GM04503 (cell line): ENCODE measurements at regions not wholly inside any gene's neighbourhood (a gene's known extent, or its start where the extent isn't known, plus 50 kb on each side); places are given as distances from the start of the nearest gene placed in this dataset.

Experiments used
- DNase-seq: peaks from one replicate; pipeline ENCODE4 v3.0.0-alpha.2; 2012; ENCODE audit warnings: low read depth

DNA sequence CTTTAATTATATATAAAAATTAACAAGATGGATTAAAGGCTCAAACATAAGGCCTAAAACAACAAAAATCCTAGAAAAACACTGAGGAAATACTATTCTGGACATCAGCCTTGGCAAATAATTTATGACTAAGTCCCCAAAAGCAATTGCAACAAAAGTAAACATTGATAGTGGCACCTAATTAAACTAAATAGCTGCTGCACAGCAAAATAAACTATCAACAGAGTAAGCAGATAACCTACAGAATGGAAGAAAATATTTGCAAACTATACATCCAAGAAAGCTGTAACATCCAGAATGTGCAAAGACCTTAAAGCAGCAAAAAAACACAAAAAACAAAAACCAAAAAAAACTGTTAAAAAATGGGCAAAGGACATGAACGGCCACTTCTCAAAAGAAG, 384.0 kb upstream of the SEMA3D start:
- DNase-seq = no peak

GRCh38 chr7:85567983-85568382, 381.1 kb upstream of the SEMA3D start:
- no peak for DNase-seq

DNA sequence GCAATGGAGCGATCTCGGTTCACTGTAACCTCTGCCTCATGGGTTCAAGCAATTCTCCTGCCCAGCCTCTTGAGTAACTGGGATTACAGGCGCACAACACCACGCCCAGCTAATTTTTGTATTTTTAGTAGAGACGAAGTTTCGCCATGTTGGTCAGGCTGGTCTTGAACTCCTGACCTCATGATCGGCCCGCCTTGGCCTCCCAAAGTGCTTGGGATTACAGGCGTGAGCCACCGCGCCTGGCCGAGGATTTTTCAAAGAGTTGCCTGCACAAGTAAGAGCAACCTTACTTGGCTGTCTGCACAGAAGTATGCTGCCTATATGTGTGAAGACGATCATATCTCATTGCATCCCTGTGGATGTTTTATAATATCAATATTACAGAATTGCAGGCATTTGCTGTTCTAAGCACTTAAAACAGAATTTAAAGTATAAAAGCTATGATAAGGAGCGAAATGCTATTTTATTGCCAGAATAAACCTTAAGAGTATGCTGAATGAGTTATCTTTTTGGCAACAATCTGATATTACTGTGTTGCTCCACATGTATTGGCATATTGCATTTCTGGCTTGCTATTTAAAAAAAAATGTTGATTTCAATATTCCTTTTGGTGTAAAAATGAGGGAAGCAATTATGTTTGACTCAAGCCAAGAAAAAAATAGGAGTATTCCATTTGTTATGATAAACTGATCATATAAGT, 379.4 kb upstream of the SEMA3D start:
- no peak for DNase-seq

GRCh38 chr7:85565276-85565675, 378.4 kb upstream of the SEMA3D start:
- no peak for DNase-seq

DNA sequence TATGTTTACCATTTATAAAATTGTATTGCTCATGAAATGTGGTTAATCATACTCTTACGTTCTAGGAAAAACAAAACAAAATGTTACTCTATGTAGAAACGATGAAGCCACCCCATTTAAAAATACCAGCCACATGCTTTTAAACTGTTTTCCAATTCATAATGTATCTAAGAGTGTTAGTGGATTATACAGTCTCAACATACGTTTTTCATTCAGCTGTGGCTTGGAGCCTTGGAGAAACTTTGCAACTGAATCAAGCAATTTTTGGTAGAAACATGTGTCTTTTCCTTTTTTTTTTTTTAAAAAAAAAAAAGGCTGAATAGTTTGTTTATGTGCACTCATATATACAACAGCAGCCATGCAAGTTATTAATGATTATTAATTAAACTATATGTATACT, 378.0 kb upstream of the SEMA3D start:
- no peak for DNase-seq

DNA sequence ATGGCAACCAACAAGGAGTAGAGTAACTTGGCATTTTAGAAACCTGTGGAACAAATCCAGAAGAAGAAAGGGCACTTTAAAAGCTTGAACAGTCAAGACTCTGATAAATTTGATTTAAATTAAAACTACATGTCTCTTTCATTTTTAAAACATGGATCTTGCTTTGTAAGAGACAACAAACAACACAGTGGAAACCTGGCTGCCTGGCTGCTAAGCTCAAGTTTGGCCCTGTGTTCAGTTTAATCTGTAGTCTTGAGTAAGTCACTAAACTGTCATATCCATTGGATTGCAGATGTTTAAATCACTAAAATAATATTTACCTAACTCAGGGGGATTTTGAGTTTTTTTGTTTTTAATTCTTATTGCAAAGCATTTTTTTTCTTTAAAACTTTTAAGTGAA, 374.9 kb upstream of the SEMA3D start:
- DNase-seq = no peak

GRCh38 chr7:85554236-85555178, 367.7 kb upstream of the SEMA3D start:
- peak; percentile 30 for DNase-seq

DNA sequence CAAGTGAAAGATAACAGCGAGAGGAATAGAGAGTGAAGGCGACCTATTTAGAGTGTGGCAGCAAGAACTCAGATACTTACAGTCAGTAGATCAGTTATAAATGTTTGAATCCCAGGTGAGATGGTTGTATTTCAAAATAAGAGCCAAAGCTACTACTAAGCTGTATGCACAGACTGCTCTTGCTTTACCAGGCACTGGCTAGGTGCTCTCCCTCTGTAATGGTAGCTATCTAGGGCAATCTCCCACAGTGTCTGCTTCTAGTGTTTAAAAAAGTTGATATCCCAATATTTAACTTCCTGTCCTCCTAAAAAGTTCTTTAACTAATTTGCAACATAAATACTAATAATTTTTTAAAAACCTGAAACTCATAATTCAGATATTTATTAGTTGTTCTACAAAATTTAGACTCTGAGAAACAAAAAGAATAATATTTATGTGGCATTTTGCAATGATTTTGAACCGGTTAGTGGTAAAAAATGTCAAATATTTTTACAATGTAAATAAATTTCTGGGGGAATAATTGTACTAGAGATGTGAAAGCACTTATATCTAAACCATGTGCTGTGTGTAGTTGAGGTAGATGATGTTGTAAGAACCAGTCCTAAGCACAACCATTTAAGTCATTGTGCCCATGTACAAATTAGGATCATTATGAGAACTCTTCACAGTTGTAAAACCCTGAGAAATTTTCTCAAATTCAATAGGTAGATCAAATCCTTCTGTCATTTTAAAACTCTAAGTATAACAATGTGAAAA, 349.3 kb upstream of the SEMA3D start:
- DNase-seq = no peak

GRCh38 chr7:85529831-85530230, 343.0 kb upstream of the SEMA3D start:
- peak; percentile 72 for DNase-seq

DNA sequence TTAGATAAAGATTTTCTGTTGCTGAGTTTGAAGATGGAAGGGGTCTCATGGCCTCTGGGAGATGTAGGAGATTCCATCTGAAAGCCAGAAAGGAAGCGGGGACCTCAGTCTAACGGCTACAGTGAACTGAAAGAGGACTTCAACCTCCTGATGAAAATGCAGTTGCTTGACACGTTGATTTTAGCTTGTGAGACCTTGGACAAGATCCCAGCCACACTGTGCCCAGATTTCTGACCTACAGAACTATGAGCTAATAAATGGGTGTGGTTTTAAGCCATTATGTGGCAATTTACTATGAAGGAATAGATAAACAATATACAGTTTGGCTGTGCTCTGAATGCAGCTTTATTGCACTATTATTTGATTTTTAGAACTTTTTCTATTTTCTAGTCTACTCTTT, 342.3 kb upstream of the SEMA3D start:
- no peak for DNase-seq

GRCh38 chr7:85528581-85528980, 341.7 kb upstream of the SEMA3D start:
- DNase-seq = no peak

DNA sequence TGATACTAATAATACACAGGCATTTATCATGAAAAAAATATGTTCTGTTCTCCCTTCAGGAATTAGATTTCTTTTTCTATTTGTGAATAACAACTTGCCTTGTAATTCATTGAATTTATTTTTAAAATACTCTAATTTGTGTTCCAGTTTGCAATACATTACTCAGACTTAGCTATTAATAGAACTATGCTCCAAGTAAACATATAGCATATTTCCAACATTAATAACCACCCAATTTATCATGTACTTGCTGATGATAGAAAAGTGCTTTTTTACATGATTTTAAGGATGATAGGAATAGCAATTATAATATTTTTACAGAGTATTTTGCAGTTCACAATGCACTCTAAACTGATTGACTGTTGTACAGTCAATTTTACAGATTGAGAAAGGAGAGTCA, 338.8 kb upstream of the SEMA3D start:
- no peak for DNase-seq

DNA sequence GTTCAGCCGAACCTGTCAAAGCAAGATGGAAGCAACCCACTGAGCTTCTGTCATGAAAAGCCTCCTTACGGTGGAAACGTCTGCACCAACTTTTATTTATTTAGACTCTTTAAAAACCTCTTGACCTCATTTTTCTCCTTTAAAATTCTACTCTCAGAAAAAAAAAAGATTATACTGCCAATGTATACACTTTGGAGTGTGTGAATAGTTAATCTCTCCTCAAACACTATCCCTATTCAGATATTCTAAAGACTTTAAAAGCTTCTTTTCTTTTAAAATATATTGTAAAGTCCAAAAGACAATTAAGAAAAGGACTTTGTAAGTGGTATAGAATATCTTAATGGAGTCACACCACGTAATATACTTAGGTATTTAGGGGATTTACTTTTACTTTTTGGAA, 335.2 kb upstream of the SEMA3D start:
- DNase-seq = no peak

DNA sequence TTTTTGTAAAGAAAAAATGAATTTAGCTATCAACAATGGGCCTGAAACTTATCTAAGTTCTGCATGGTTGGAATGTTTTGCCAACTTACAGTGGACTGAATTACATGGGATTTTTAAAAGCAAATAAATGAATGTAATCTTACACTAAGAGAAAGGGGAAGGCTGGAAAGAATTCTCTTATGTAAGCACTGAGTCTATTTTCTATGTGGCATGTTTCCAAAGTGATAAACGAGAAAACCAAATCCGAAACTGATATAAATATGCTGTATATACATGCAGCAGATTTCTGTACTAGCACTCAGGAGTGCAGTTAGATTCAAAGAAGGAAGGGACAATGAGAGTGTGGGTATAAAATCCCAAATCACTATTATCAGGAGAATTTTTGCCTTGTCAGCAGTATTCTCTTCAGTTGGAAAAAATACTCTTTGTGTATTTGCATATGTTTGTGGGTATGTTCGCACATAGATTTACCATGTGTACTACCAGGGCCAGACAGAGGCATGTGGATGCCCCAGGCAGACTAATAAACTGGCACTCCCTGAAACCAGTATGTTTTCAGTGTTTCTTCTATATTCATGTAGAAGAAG, 334.3 kb upstream of the SEMA3D start:
- no peak for DNase-seq

GRCh38 chr7:85520175-85520574, 333.3 kb upstream of the SEMA3D start:
- no peak for DNase-seq

- DNase-seq = no peak
Observed at GRCh38 chr7:85516675-85517074, 329.8 kb upstream of the SEMA3D start.

- no peak for DNase-seq
Observed at GRCh38 chr7:85512790-85513189, 325.9 kb upstream of the SEMA3D start.

GRCh38 chr7:85510287-85510686, 323.4 kb upstream of the SEMA3D start:
- no peak for DNase-seq

- DNase-seq = no peak
Observed at GRCh38 chr7:85509476-85509875, 322.6 kb upstream of the SEMA3D start.

DNA sequence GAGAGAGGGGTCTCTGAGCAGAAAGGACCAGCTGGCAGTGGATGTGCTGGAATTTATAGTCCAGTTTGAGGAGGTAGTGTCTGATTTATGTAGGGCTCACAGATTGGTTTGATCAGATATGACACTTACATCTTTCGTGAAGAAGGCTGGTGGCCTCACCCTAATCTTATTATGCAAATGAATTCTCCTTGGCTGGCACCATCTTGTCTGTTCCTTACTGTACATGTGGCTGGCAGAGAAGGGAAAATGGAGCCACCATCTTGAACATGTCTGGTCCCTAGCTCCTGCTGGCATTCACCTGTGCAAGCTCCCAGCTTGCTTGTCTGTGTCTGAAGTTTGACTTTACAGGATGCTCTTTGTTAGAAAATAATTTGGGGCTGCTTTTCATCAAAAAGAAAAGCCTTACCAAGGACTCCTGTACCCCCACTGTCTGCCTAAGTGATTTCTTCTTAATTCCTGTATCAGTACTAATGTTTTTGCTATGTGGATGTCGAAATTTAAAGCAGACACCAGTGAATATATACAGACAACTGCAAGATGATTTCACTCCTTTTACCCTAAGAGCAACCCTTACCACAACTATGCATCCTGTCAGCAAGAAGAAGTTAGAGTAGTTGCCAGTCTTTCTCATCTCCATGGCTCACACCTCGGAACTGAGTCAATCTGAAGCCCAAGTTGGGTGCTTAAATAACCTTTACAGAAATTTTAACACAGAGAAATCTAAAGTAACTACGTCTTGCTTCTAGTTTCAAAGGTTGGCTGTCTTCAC, 322.0 kb upstream of the SEMA3D start:
- DNase-seq = peak; percentile 83

GRCh38 chr7:85498031-85498430, 311.2 kb upstream of the SEMA3D start:
- DNase-seq = no peak

DNA sequence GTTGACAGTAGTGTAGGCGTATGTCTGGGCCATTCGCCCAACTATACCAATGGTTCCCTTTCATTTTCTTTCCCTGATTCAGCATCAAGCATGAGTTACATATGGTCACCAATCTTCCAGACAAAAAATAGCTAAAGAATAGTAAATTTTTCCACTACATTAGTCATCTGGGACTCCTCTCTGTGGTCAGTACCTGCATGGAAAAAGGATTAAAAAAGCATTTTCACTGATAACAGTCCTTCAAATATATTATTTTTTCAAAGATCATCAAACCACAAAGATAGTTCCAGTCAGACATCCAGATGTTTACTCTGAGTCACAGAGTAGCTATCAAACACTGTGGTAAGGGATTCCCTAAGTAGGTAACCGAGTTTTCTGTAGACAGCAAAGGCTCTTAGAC, 302.6 kb upstream of the SEMA3D start:
- DNase-seq = peak; percentile 71
